Activated CD4-positive, alpha-beta T cell treated with anti-CD3 and anti-CD28 coated beads, Interleukin-2, amount 50 U/mL, for 16 hours (primary cell): ENCODE measurements at regions not wholly inside any gene's neighbourhood (a gene's known extent, or its start where the extent isn't known, plus 50 kb on each side); places are given as distances from the start of the nearest gene placed in this dataset.

Experiments
- DNase-seq: peaks from one replicate; pipeline ENCODE4 v3.0.0-alpha.2; 2020

- no peak for DNase-seq
Observed at GRCh38 chr18:4510711-4511110, 55.6 kb upstream of the DLGAP1 start.

- no peak for DNase-seq
Observed at GRCh38 chr18:4510160-4510559, 55.1 kb upstream of the DLGAP1 start.
